ENCODE measurements at regions not wholly inside any gene's neighbourhood (a gene's known extent, or its start where the extent isn't known, plus 50 kb on each side); places are given as distances from the start of the nearest gene placed in this dataset.

- no peak overlapping the region for H3K4me3 ChIP-seq (ENCODE audit: low read depth, low read length)
- DNase-seq (ENCODE audit: low read depth) (peak; percentile 92), FAIRE-seq (peak; percentile 89)
- H3K27me3 ChIP-seq (ENCODE audit: control insufficient read depth, insufficient read depth, low read length): no peaks in the 10 kb centered on the region
- H3K36me3 ChIP-seq (ENCODE audit: control insufficient read depth, insufficient read depth, low read length): no peaks in the 10 kb centered on the region
- no peak for TF ChIP-seq CTCF (IDR thresholded peaks at IDR 0.05; ENCODE audit: insufficient read depth, low read length, severe bottlenecking)
Observed at GRCh38 chr1:232486454-232487207, 143.3 kb downstream of the SIPA1L2 start.

DNA sequence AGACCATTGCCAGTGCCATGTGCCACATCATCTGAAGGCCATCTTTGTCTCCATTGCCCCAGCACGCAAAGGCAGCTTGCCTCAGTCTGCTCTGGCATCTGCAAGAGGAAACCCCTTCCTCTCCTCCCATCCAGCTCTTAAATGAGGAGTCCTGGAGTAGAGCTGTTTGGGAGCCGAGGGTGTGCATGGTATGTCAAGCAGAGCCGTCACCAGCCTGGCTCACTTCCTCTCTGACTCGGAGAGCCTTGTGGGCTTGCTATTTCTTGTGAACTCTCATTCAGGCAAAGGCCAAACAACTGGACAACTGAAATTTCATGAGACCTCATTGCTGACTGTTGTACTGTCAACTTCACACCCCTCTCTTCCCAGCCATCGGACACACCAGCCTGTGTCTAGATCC is 143.9 kb downstream of the SIPA1L2 start:
- no peak for FAIRE-seq
- TF ChIP-seq CTCF (IDR thresholded peaks at IDR 0.05; ENCODE audit: insufficient read depth, low read length, severe bottlenecking): no peak

GRCh38 chr1:232484856-232485255 is 145.1 kb downstream of the SIPA1L2 start:
- no peak for DNase-seq (ENCODE audit: low read depth)
- Histone ChIP-seq H3K4me3 (ENCODE audit: low read depth, low read length) (no peak overlapping the region), H3K27me3 (ENCODE audit: control insufficient read depth, insufficient read depth, low read length) (no peaks in the 10 kb centered on the region), H3K36me3 (ENCODE audit: control insufficient read depth, insufficient read depth, low read length) (no peaks in the 10 kb centered on the region)
- no peak for FAIRE-seq
- no peak for TF ChIP-seq CTCF (IDR thresholded peaks at IDR 0.05; ENCODE audit: insufficient read depth, low read length, severe bottlenecking)

More for the DNA sequence above, 143.9 kb downstream of the SIPA1L2 start:
- Histone ChIP-seq H3K27me3 (ENCODE audit: control insufficient read depth, insufficient read depth, low read length) (no peaks in the 10 kb centered on the region), H3K4me3 (ENCODE audit: low read depth, low read length) (no peak overlapping the region), H3K36me3 (ENCODE audit: control insufficient read depth, insufficient read depth, low read length) (no peaks in the 10 kb centered on the region)
- DNase-seq (ENCODE audit: low read depth): peak; percentile 45

- TF ChIP-seq CTCF (IDR thresholded peaks at IDR 0.05; ENCODE audit: insufficient read depth, low read length, severe bottlenecking): no peak
- no peak for FAIRE-seq
- no peak overlapping the region for H3K4me3 ChIP-seq (ENCODE audit: low read depth, low read length)
- H3K27me3 ChIP-seq (ENCODE audit: control insufficient read depth, insufficient read depth, low read length): no peaks in the 10 kb centered on the region
- H3K36me3 ChIP-seq (ENCODE audit: control insufficient read depth, insufficient read depth, low read length): no peaks in the 10 kb centered on the region
- no peak for DNase-seq (ENCODE audit: low read depth)
Observed at GRCh38 chr1:232483826-232484225, 146.1 kb downstream of the SIPA1L2 start.

- H3K36me3 ChIP-seq (ENCODE audit: control insufficient read depth, insufficient read depth, low read length): no peaks in the 10 kb centered on the region
- TF ChIP-seq CTCF (IDR thresholded peaks at IDR 0.05; ENCODE audit: insufficient read depth, low read length, severe bottlenecking): no peak
- H3K4me3 ChIP-seq (ENCODE audit: low read depth, low read length): no peak overlapping the region
- no peaks in the 10 kb centered on the region for H3K27me3 ChIP-seq (ENCODE audit: control insufficient read depth, insufficient read depth, low read length)
- FAIRE-seq (no peak), DNase-seq (ENCODE audit: low read depth) (no peak)
Observed at GRCh38 chr1:232481091-232481490, 148.8 kb downstream of the SIPA1L2 start.

GRCh38 chr1:232477728-232478127 is 152.2 kb downstream of the SIPA1L2 start:
- DNase-seq (ENCODE audit: low read depth) (peak; percentile 94), FAIRE-seq (peak; percentile 23)
- H3K4me3 ChIP-seq (ENCODE audit: low read depth, low read length): no peak overlapping the region
- no peak for TF ChIP-seq CTCF (IDR thresholded peaks at IDR 0.05; ENCODE audit: insufficient read depth, low read length, severe bottlenecking)
- no peaks in the 10 kb centered on the region for H3K36me3 ChIP-seq (ENCODE audit: control insufficient read depth, insufficient read depth, low read length)
- H3K27me3 ChIP-seq (ENCODE audit: control insufficient read depth, insufficient read depth, low read length): no peaks in the 10 kb centered on the region
